ENCODE measurements at regions not wholly inside any gene's neighbourhood (a gene's known extent, or its start where the extent isn't known, plus 50 kb on each side); places are given as distances from the start of the nearest gene placed in this dataset.
"Not testable (repeated sequence)": the region's sequence is repeated elsewhere in the genome, so short reads cannot be mapped to it uniquely, and the experiment has no call there.

DNA sequence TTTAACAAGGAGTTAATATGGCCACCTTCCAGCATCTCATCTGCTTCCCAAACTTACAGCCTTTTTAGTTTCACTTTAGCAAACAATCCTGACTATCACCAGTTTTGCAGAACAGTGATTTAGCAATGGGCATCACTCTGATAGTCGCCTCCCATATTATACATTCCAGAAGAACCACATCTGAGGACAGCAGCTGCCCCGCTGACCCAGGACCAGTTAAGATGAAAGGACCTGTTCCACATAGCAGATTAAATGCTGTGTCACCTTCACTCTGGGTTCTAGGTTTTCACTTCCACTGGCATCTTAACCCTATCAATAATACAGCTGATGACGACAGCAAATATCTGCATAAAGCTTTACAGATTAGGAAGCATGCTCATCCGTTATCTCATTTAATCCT lies 99.8 kb downstream of the TRIM69 start:
- Histone ChIP-seq H3K27ac (ENCODE audit: insufficient read length, low read depth, low read length) (no peak overlapping the region), H3K79me1 (ENCODE audit: insufficient read depth, low read depth, low read length, poor library complexity, severe bottlenecking) (no peaks in the 10 kb centered on the region), H3K4ac (ENCODE audit: low read depth, low read length) (no peak overlapping the region), H3K9me3 (ENCODE audit: control insufficient read depth, low read depth, low read length) (no peaks in the 10 kb centered on the region), H3K18ac (ENCODE audit: insufficient read length, low read depth, low read length) (no peak overlapping the region), H4K8ac (replicated peaks; ENCODE audit: insufficient read length, low read depth, low read length) (no peak overlapping the region), H3K14ac (ENCODE audit: insufficient read depth, low read length) (no peak overlapping the region), H4K20me1 (ENCODE audit: control insufficient read depth, insufficient read depth, insufficient read length) (no peaks in the 10 kb centered on the region), H2BK20ac (ENCODE audit: low read depth, low read length, poor library complexity, severe bottlenecking) (no peak overlapping the region), H3K9ac (ENCODE audit: extremely low read depth, insufficient read length, low read length) (no peak overlapping the region), H3K79me2 (ENCODE audit: insufficient read depth, low read length) (no peaks in the 10 kb centered on the region), H2BK120ac (ENCODE audit: low read depth, low read length, poor library complexity, severe bottlenecking) (no peak overlapping the region), H2AK5ac (ENCODE audit: insufficient read length, low read length) (no peak overlapping the region), H4K5ac (ENCODE audit: insufficient read length, low read depth, low read length) (no peak overlapping the region), H3K23ac (ENCODE audit: insufficient read length, low read depth, low read length) (no peak overlapping the region), H3K4me1 (ENCODE audit: insufficient read depth, low read length) (no peaks in the 10 kb centered on the region), H4K91ac (ENCODE audit: insufficient read length, low read depth, low read length) (no peak overlapping the region), H2BK12ac (ENCODE audit: insufficient read length, low read depth, low read length) (no peak overlapping the region), H2AFZ (ENCODE audit: low read length) (no peak overlapping the region), H3K27me3 (ENCODE audit: insufficient read depth, low read length) (no peaks in the 10 kb centered on the region), H2BK15ac (ENCODE audit: low read depth, low read length) (no peak overlapping the region), H3K4me2 (ENCODE audit: insufficient read depth, insufficient read length, low read length) (no peak overlapping the region), H2BK5ac (ENCODE audit: insufficient read length, low read length) (no peak overlapping the region), H3T11ph (ENCODE audit: low read length) (no peak overlapping the region), H3K56ac (ENCODE audit: insufficient read length, low read depth, low read length) (no peak overlapping the region), H3K23me2 (ENCODE audit: insufficient read length, low read depth, low read length, poor library complexity, severe bottlenecking) (no peaks in the 10 kb centered on the region)
- no CpG with 5 or more reads among the region's 4 CpGs for WGBS (ENCODE audit: extremely low coverage, insufficient read length, low lambda C conversion rate)
- H3K27ac Mint-ChIP-seq = no peak overlapping the region
- no peak overlapping the region for H3K4me3 Mint-ChIP-seq
- peaks cover 2% of the 10 kb centered on the region; the same call in 1 of the 2 replicates for H3K27me3 Mint-ChIP-seq (ENCODE audit: low read depth)
- TF ChIP-seq, protein P1, sequence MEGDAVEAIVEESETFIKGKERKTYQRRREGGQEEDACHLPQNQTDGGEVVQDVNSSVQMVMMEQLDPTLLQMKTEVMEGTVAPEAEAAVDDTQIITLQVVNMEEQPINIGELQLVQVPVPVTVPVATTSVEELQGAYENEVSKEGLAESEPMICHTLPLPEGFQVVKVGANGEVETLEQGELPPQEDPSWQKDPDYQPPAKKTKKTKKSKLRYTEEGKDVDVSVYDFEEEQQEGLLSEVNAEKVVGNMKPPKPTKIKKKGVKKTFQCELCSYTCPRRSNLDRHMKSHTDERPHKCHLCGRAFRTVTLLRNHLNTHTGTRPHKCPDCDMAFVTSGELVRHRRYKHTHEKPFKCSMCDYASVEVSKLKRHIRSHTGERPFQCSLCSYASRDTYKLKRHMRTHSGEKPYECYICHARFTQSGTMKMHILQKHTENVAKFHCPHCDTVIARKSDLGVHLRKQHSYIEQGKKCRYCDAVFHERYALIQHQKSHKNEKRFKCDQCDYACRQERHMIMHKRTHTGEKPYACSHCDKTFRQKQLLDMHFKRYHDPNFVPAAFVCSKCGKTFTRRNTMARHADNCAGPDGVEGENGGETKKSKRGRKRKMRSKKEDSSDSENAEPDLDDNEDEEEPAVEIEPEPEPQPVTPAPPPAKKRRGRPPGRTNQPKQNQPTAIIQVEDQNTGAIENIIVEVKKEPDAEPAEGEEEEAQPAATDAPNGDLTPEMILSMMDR (conservative IDR thresholded peaks at IDR 0.05) = no peak
- H3K9me3 Mint-ChIP-seq = peaks cover 0 to under 1% of the 10 kb centered on the region in 2 experiments; a peak in 1 of 5 replicates
- no peaks in the 10 kb centered on the region for H3K36me3 Mint-ChIP-seq (ENCODE audit: insufficient read depth in 1 of 3, low read depth in 3 of 3)
- H3K4me1 Mint-ChIP-seq = no peaks in the 10 kb centered on the region
- no peak for DNase-seq

DNA sequence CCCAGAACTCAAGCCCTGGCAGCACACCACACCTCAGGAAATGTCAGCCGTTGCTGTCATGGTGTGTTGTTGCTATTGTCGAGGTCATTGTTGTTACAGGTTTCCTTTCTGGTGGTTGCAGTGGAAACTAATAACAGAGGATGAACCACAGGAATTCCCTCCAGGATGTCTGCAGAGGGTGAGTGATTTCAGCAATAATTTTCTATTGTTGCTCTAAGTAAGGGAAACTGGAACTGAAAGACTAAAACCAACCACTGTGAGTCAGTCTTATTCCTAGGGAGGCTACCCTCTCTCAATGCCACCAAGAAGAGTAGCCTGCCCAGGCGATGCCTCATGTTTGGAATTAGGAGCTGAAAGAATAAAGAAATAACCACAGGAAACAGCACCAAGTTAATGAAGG lies 102.6 kb downstream of the TRIM69 start:
- H3K79me2 ChIP-seq (ENCODE audit: insufficient read depth, low read length); H4K20me1 ChIP-seq (ENCODE audit: control insufficient read depth, insufficient read depth, insufficient read length); H2AFZ ChIP-seq (ENCODE audit: low read length); H3K4ac ChIP-seq (ENCODE audit: low read depth, low read length); H3K4me2 ChIP-seq (ENCODE audit: insufficient read depth, insufficient read length, low read length); H3K79me1 ChIP-seq (ENCODE audit: insufficient read depth, low read depth, low read length, poor library complexity, severe bottlenecking); H2AK5ac ChIP-seq (ENCODE audit: insufficient read length, low read length); H2BK12ac ChIP-seq (ENCODE audit: insufficient read length, low read depth, low read length); H3K4me1 Mint-ChIP-seq; H3K36me3 Mint-ChIP-seq (ENCODE audit: insufficient read depth in 1 of 3, low read depth in 3 of 3); H3K9ac ChIP-seq (ENCODE audit: extremely low read depth, insufficient read length, low read length); H3K27ac Mint-ChIP-seq; H3K27ac ChIP-seq (ENCODE audit: insufficient read length, low read depth, low read length); H3K4me3 Mint-ChIP-seq; H2BK5ac ChIP-seq (ENCODE audit: insufficient read length, low read length); H4K91ac ChIP-seq (ENCODE audit: insufficient read length, low read depth, low read length); H3T11ph ChIP-seq (ENCODE audit: low read length); H3K27me3 ChIP-seq (ENCODE audit: insufficient read depth, low read length); DNase-seq; H3K18ac ChIP-seq (ENCODE audit: insufficient read length, low read depth, low read length); H3K56ac ChIP-seq (ENCODE audit: insufficient read length, low read depth, low read length); H2BK15ac ChIP-seq (ENCODE audit: low read depth, low read length); H3K14ac ChIP-seq (ENCODE audit: insufficient read depth, low read length); H3K23me2 ChIP-seq (ENCODE audit: insufficient read length, low read depth, low read length, poor library complexity, severe bottlenecking); H3K4me1 ChIP-seq (ENCODE audit: insufficient read depth, low read length); H3K23ac ChIP-seq (ENCODE audit: insufficient read length, low read depth, low read length); H2BK20ac ChIP-seq (ENCODE audit: low read depth, low read length, poor library complexity, severe bottlenecking); H2BK120ac ChIP-seq (ENCODE audit: low read depth, low read length, poor library complexity, severe bottlenecking); H3K9me3 Mint-ChIP-seq; H4K5ac ChIP-seq (ENCODE audit: insufficient read length, low read depth, low read length); H3K9me3 ChIP-seq (ENCODE audit: control insufficient read depth, low read depth, low read length); H3K27me3 Mint-ChIP-seq (ENCODE audit: low read depth); H4K8ac ChIP-seq (replicated peaks; ENCODE audit: insufficient read length, low read depth, low read length): not testable (repeated sequence)
- WGBS (ENCODE audit: extremely low coverage, insufficient read length, low lambda C conversion rate) = no CpG with 5 or more reads among the region's 3 CpGs
